Anterior cingulate cortex (tissue), 58 donors: ENCODE measurements at regions not wholly inside any gene's neighbourhood (a gene's known extent, or its start where the extent isn't known, plus 50 kb on each side); places are given as distances from the start of the nearest gene placed in this dataset.
A peak's percentile ranks its signal among the peaks of the same experiment; 100 is the strongest.

Source experiments
- DNase-seq, 58 donors: peaks; one replicate each; lab custom pipeline; 2025; lab: John Stamatoyannopoulos, UW

DNA sequence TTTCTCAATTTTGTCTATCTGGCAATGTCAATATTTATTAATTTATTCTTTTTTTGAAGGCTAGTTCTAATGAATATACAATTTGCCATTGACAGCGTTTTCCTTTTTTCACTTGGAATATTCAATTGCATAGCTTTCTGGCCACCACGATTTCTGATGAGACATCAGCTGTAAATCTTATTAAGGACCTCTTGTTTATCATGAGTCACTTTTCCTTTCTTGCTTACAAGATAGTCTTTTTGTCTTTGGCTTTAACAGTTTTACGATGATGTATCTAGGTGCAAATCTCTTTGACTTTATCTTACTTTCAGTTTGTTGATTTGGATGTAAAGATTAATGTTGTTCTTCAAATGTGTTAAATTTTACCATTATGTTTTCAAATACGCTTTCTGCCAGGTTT, 991.6 kb upstream of the SLC10A2 start:
- no peak for DNase-seq

DNA sequence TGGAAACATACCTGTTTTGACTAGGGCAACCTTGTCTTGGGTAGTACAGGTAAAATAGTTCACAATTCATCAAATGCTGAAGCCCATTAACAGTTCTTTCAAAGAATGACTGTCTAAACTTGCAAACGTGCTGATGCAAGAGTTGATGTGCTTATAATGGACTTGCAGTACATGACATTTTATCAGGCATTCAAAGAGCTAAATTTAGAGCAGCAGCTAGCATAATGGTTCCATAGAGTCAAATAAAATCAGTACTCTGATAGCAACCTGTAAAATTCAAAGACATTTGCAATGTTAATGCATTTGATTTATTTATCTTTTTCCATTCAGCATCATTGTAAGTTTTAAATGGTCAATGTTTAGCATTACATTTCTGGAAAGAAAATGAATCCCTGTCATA, 979.7 kb upstream of the SLC10A2 start:
- no peak for DNase-seq

DNA sequence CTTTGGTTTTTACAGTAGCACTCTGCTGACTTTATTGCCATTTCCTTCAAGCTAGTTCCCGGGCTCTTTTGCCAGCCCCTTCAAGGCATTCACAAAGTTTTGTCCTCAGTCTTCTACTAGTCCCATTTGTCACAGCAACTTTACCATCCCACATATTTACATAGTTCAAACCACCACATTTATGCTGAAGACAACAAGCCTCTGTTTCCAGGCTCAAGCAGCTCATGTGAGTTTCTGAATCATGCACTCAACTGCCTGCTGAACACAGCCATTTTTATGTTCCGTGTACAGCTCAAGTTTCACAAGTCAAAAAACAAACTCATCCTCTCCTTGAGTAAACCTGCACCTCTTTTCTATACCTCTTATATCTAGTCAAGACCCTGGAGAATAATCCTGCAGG, 977.0 kb upstream of the SLC10A2 start:
- DNase-seq = no peak

DNA sequence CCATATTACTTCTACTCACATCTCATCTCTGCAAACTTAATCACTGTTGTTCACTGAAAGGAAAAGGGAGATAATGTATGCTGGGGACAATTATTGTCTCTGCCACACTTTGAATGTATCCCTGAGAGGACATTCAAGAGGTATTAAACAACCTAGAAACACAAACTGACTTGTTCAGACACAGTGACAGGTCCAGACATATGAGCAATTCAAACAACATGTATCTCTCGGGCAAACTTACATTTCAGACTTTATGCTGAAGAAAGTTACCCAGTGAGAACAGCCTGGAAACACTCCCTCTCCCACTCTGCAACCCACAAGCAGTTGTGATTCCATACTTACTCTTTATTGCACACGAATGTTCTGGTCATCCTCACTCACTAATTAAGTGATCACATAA, 968.7 kb upstream of the SLC10A2 start:
- DNase-seq = no peak

DNA sequence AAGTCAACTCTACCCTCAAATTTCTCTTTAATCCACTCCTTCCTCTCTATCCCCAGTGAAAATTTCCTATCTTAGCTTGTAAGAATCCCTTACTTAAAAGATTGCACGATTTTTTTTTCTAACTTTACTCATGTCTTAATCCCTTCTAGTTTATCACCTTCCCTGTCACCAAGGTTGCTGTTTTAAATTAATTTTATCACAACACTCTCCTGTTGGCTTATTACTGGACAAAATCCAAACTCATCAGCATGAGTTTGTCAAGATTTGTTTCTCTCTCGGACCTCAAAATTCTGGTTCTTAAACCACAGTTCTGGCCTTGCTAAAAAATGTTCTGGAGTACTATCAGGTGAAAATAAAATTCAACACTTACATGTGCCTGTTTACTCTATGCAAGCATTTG, 959.1 kb upstream of the SLC10A2 start:
- DNase-seq = no peak

DNA sequence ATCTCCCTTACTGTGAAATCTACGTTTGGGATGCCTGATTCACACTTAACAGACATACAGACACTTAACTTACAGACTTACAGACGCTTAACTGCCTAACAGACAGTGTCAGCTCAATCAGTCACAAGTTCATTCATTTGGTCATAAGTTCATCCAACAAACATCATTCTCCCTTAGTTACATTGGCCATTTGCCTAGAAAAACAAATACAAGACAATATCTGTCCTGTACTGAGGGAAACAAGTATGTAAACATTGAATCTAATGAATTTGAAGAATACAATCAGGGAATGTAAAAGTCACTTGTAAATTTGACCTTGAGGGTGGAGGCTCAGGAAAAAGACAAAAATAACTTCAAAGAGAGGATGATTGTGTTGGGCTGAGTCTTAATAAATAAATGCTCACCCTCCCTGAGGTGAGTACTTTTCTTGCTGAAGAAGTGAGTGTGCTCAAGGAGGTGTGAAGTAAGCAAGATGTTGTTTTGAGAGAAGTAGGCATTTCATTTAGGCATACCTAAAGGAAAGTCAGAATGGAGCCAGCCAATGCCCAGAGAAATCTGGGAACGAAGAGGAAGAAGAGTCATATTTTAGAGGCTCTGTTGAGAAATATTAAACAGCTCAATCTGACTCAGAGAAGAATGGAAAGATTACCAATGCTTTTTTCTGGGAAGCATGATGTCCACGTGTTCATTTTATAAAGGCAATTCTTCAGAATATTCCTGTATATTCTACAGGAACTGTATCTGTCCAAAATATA, 958.4 kb upstream of the SLC10A2 start:
- DNase-seq = no peak

DNA sequence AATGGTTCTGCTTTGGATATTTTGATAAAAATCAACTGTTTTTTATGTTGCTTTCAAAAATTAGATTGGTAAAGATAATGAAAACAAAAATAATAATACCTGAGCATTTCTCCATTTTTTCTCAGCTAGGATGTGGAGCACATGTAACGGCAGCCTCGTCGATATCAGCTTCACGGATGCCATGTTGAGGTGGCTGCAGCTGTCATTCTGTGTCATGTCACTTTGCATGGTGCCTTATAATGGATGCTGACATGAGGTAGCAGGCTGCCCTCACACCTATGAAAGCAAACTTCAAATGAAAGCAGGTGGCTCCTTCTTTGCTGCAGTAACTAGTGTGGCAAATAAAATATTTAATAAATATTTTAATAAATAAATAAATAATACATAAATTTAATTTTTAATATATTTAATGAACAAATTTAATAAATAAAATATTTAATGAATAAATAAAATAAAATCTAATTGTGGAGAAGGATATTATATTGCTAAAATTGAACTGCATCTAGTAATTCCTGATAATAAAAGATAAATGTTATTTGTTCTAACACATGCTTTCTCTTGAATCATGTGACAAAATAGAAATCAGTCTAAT, 955.7 kb upstream of the SLC10A2 start:
- DNase-seq = no peak

DNA sequence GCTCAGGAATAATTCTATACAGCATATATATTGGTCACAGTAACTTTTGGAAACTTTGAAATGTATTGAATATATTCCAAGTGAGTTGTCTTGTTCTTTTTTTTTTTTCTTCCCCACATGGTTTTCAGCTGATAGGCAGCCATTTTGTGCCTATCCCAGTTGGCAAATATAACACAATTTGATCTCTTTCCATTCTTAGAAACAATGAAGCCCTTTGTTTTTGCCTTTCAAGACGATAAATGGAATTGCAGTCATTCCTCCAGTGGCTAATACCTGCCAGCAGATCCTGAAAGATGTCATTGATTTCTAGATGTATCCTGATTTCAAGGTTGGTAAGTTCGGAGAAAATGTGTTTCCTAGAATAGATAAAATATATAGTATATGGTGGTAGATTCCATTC, 951.1 kb upstream of the SLC10A2 start:
- no peak for DNase-seq

DNA sequence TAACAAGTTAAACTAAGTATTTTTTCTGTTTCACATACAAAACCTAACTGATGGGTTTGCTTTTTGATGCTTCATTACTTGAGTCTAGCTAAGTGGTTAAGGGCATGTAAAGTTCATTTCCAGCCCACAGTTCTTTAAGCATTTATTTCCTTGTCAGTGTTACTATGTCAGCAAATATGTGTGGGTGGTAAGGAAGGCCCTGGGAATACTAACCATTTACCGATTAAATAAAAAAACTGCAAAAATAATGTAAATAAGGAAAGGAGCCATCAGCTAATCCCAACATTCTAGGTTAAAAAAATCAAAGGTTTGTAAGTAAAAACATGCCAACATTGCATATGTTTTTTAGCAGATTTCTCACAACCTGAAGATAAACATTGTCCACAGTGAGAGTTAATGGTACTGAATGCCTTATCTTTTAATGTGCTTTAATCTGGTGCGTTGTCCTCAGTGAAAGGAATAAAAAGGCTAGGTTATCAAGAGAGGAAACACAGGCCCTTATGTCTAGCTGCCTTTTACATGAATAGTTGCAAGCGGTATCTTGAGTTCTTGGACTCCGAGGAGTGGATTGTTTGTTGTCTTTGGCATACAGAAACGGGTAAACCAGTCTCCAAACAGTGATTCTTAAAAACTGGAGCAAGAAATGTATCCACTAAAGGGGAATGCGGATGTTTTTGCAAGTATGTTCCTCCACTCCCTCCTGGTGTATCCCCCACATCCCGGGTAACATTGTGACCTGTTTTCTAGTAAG, 949.6 kb upstream of the SLC10A2 start:
- DNase-seq = no peak

DNA sequence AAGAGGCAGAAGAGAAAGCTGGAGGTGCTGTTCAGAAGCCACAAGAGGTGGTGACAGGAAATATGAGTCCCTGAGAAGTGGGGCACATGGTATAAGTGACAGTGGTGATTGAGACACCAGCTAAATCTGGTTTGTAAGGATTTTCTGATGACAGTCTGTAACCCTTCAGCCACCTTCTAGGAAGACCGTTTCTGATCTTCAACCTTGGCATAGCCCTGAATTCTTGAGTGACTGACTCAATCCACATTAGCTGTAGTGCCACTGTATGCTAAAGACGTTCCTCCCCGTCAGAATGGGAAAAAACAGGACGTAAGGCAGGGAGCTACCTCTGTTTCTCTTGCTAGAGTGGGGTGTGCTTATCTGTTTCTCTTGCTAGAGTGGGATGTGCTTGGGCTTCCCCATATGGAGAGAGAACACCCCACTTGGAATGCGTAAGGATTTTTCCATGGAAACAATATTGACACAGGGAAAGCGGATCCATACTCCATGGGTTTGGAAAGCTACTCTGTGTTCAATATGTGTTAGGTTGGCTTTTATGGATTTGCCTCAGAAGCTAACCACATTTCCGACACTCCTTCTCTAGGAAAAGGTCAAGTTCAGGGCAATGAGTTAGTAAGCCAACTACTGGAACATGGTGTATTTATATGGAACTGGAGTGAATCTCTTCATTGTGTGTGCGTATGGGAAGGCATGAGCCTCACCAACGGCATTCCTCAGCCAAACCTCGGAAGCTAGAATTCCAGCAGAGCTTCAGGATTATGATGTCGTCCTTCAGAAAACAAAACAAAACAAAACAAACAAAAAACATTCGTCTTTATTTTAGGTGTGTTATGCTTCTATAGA, 948.8 kb upstream of the SLC10A2 start:
- no peak for DNase-seq

DNA sequence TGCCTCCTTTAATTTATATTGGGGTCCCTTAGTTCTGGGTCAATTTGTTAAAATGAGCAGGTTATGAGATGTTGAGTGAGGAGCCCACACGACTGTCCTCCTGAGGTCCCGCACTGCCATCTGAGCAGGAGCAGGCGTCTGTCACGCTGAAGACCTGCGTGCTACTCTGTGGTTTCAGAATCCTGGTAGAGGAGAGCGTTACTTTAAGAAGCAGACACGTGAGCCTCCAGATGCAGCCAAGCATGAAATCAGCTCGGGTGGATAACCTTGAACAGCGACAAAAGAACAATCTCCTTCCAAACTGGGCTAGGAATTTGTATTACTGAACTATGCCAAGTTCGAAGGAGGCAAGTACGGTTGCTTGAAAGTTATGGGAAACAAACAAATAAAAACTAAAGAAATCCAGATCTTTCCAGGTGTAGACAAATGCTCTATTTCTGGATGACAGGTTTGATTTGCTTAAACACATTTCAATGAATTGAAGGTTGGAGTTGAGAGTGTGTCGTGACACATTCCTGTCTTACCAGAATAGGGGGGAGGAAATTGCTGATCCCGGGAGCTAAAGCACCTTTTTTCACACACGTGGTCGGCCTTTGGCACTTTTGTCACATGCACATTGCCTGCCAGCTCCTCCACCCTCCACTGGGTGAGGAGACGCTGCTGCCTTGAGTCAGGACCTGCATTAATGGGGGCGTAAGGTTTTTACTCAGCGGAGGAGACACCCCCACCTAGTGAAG, 945.5 kb upstream of the SLC10A2 start:
- peak in 1 of 58 donors; percentile 0 for DNase-seq

DNA sequence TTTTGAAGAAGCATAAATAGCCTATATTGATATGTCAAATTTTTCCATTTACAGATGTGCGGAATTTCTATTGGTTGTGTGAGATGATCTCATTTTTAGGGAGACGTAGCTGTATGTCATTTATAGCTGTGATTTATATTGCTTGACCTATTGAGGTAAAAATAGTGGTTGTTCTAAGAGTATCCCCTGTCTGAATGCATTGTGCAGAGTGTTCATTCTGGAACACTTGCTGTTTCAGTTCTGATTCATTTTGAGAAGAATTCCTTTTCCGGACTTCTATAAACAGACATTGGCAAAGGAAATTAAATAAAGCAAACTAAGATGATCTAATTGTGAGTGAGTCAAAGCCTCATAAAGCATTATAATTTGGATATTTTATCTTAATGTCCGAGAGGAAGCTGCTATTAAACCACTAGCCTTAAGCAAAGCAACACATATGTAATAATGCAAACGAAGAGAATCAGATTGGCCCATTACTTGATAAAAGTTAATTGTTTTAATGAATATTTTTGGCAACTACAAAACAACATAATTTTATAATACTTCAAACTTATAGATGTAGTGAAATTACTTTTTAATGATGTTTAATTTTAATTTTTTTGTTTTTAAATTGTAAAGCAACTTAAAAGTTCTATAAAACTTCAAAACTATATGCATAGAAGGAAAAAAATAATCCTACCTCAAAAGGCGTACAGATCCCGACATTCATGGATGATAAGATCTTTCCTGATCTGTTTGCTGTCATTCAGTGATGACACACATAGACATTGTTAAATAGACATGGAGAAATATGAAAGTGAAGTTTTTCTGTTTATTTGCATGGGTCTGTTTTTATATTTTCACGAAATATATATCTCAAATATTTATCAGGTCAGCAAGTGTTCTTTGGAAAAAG, 942.6 kb upstream of the SLC10A2 start:
- DNase-seq = no peak

DNA sequence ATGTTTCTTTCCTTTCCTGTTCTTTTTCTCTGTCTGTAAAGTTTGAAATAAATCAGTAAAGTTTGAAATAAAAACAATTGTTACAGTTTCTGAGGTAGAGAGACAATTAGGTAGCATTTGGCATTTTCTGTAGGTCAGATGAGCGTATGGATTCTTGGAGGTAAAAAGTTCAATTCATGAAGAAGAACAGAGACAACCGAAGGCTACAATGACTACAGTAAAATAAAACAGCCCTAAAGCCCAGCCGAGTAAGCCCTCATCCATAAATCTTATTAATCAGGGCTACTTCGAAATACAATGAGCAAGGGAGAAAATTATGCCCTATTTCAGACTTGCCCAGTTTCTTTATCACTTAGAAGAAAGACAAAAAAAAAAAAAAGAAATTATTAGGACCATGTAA, 941.9 kb upstream of the SLC10A2 start:
- no peak for DNase-seq

DNA sequence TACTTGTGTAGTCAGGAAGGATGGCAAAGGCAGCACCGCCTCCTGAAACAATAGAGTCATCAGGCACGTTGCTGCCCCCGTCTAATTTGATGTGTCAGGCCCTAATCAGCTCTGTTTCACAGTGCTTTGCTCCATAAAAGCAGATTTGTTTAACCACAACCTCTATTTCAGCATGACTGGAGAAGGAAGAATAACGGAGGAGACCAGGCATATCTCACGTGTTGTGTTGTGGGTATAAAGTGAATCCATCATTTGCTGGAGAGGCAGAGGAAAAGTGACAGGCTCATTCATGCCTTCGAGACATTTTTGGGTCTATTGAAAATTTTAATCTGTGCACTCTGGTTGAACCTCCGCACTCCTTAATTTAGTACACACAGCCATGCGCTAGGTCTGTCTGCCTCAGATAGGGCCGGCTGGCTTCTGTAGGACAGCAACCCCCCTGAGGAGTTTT, 940.4 kb upstream of the SLC10A2 start:
- DNase-seq = no peak

DNA sequence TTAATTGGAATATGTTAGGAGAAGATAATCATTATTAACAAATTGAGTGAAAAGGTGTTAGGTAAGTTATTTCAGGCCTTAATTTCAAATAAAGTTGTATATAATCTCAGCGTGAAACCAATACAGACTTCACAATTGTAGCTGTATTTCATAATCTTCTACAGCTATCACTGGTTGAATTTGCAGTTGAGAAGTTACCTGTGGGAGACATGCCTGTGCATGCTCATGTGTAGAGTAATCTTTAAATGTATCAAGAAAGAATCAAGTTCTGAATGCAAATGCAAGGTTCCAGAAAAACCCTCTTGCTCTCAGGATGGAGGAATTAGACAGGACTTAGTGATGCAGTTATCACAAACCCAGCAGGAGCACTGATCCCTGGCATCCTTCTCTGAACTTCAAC, 938.4 kb upstream of the SLC10A2 start:
- no peak for DNase-seq

DNA sequence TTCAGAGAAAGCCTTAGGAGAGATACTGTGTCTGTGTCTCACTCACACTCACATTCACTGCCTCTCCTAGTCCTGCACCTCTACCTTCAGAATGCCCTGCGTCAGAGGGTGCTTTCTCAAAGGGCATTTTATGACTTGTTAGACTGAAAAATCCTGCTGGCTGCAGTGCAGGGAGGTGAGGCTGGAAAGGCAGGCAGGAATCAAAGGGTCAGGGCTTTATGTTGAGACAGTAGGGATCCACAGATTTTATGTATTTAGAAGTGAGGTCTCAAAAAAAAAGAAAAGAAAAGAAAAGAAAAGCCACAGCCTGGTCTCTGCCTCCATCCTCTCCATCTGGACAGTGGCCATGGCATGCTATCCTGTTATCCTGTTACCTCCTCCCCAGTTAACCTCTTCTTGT, 936.0 kb upstream of the SLC10A2 start:
- no peak for DNase-seq

DNA sequence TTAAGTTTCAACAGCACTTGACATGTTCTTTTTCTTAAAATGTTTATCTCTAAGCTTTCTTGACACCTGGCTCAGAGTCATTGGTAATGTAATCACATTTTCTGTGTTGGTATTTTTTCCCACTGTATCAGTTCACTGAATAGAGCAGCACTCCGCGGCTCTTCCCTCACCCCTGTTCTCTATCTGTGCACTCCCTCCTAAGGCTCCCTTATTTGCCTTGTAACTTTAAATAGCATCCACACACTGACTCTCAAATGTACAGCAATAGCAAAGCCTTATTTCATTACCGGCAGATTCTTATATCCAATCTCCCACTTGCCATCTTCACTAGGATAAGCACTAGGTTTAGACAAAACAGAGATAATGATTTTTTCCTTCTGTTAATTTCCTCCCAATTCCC, 935.5 kb upstream of the SLC10A2 start:
- DNase-seq = no peak

DNA sequence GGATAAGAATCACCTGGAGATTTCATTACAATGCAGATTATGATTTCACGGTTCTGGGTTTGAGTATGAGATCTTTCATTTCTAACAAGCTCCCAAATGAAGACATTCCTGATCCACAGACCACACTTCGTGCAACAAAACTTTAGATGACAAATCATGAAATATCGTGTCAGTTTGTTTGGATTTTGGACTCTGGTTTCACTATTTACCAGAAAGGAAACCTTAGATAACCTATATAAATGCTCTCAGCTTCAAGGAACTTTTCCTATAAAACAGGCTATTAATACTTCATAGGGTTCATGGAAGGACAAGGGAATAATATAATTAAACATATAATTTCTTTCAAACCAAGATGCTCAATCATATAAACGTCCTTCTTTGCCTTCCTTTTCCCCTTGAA, 930.5 kb upstream of the SLC10A2 start:
- DNase-seq = no peak

DNA sequence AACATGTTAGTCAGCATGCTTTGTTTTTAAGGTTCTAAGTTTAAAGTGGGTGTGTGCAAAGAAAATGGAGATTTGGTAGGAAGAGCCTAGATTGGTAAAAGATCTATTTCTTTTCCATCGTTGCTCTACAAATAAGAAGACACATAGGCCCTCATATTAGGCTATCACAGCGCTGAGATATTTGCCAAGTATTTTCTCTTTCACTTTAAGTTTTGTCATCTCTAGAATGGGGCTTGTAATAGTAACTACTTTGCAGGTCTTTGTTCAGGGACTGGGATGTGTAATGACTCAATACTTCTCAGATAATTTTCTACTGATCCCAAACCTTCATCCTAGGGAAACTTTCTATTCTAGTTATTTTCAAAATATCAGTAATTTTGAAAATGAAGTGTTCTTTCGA, 917.7 kb upstream of the SLC10A2 start:
- DNase-seq = no peak
